HepG2 (cell line): ENCODE measurements at regions not wholly inside any gene's neighbourhood (a gene's known extent, or its start where the extent isn't known, plus 50 kb on each side); places are given as distances from the start of the nearest gene placed in this dataset.

Experiments
- ATAC-seq: fragments of 200-7000 bp; cut with Tn5 transposase; 3 replicates; pipeline ENCODE4 v1.9.1; 2020; ENCODE audit warnings: mild to moderate bottlenecking, moderate library complexity
- BruUV-seq: library from RNA; stranded (reverse); fragments of 400-500 nt; replicated peaks from 2 replicates; lab custom pipeline; 2021; lab: Mats Ljungman, UMichigan
- CTCF ChIA-PET: fragments of 300-600 bp; formaldehyde crosslinking; extraction: SDS; loops from one replicate; lab custom pipeline; 2021; ENCODE audit warnings: low total read pairs, inconsistent platforms, low intra/inter-chr PET ratio; lab: Yijun Ruan, JAX
- POLR2A ChIA-PET: fragments of 350-600 bp; sonication (Branson Sonifier 250); formaldehyde crosslinking; loops from one replicate; lab custom pipeline; 2020; ENCODE audit warnings: antibody characterized with exemption, inconsistent platforms; lab: Yijun Ruan, JAX
- DNase-seq: peaks from one replicate; pipeline ENCODE4 v3.0.0-alpha.2; 2015; ENCODE audit warnings: low spot score
- FAIRE-seq: peaks from 3 replicates; lab custom pipeline; 2011; peaks lifted over from hg19 to GRCh38; lab: Jason Lieb, UNC
- H2AFZ ChIP-seq: one replicate; pipeline ENCODE4 v1.6.1; 2011; ENCODE audit warnings: low read length, inconsistent platforms
- H3K27ac ChIP-seq: fragments of 300-600 bp; 3 replicates; pipeline ENCODE4 v1.8.0; 2011; ENCODE audit warnings: mixed run types, mild to moderate bottlenecking, mixed read lengths, low read length, inconsistent platforms; ENCODE audit not compliant: insufficient read depth; ENCODE audit errors: extremely low read length
- H3K27me3 ChIP-seq, 2 experiments: fragments of 200-600 bp in 1 of 2; 2 replicates in 1 of 2; 3 replicates in 1 of 2; pipeline versions ENCODE4 v1.6.0 to v1.8.0; 2011; ENCODE audit warnings: low read length in 2 of 2, mild to moderate bottlenecking in 2 of 2, moderate library complexity in 2 of 2, inconsistent platforms in 1 of 2; ENCODE audit not compliant: insufficient read depth in 2 of 2, control insufficient read depth in 1 of 2
- H3K36me3 ChIP-seq, 2 experiments: fragments of 200-600 bp in 1 of 2; replicated peaks in 1 of 2; 2 replicates in 1 of 2; 3 replicates in 1 of 2; pipeline versions ENCODE4 v1.5.1 to v1.8.0; 2011; ENCODE audit warnings: low read length in 2 of 2, inconsistent platforms in 1 of 2; ENCODE audit not compliant: insufficient read depth in 2 of 2, control insufficient read depth in 1 of 2
- H3K4me1 ChIP-seq: 2 replicates; pipeline ENCODE4 v1.5.1; 2012; ENCODE audit warnings: low read length, inconsistent platforms; ENCODE audit not compliant: insufficient read depth
- H3K4me2 ChIP-seq: 2 replicates; pipeline ENCODE4 v1.6.0; 2011; ENCODE audit warnings: low read depth, low read length, inconsistent platforms
- H3K4me3 ChIP-seq, 3 experiments: fragments of 200-600 bp in 1 of 3; sonication (generic), shearing (Covaris generic) in 1 of 3; replicated peaks in 1 of 3; 2 replicates each; pipeline ENCODE4 v1.5.1; 2011 to 2016; ENCODE audit warnings: low read length in 3 of 3, inconsistent platforms in 2 of 3, low read depth in 2 of 3, mild to moderate bottlenecking in 2 of 3, control low read depth in 1 of 3, mixed read lengths in 1 of 3; ENCODE audit not compliant: insufficient read depth in 1 of 3
- H3K79me2 ChIP-seq: one replicate; pipeline ENCODE4 v1.6.1; 2011; ENCODE audit warnings: low read length, inconsistent platforms; ENCODE audit not compliant: insufficient read depth
- H3K9ac ChIP-seq: 2 replicates; pipeline ENCODE4 v1.6.0; 2011; ENCODE audit warnings: mild to moderate bottlenecking, low read depth, low read length, inconsistent platforms; ENCODE audit not compliant: insufficient read depth
- H3K9me3 ChIP-seq: 2 replicates; pipeline ENCODE4 v1.5.1; 2012; ENCODE audit warnings: mild to moderate bottlenecking, low read length
- H4K20me1 ChIP-seq: 2 replicates; pipeline ENCODE4 v1.6.0; 2011; ENCODE audit warnings: inconsistent platforms, mild to moderate bottlenecking, low read length, moderate library complexity; ENCODE audit not compliant: insufficient read depth
- PHF5A ChIP-seq: IDR thresholded peaks from one replicate; pipeline ENCODE4 v1.6.1; 2018; ENCODE audit warnings: low read depth, missing genetic modification reagents; ENCODE audit not compliant: unreplicated experiment
- THRA ChIP-seq: sonication (generic); formaldehyde crosslinking; IDR thresholded peaks from 2 replicates; pipeline ENCODE4 v1.4.0; 2020; ENCODE audit warnings: missing genetic modification reagents, borderline replicate concordance
- ZBTB4 ChIP-seq: sonication (generic); formaldehyde crosslinking; IDR thresholded peaks from 2 replicates; pipeline ENCODE4 v1.4.0; 2020; ENCODE audit warnings: missing genetic modification reagents, mild to moderate bottlenecking, borderline replicate concordance
- ZNF609 ChIP-seq: sonication (generic); formaldehyde crosslinking; IDR thresholded peaks from 2 replicates; pipeline ENCODE4 v1.4.0; 2020; ENCODE audit warnings: mild to moderate bottlenecking, missing genetic modification reagents, borderline replicate concordance
- WGBS: methylation state at CpG from one replicate; pipeline ENCODE4 v1.1.6; 2017; ENCODE audit warnings: low lambda C conversion rate; 5-methylcytosine and 5-hydroxymethylcytosine counted together
- in situ Hi-C: cut with HindIII; loops from 2 replicates; pipeline ENCODE4 v1.10.0; 2017; ENCODE audit warnings: low pct_unique_long_range_greater_than_20kb; ENCODE audit not compliant: extremely low pct_ligation_motif_present
- intact Hi-C: fragments of 100-400 bp; cut with micrococcal nuclease; formaldehyde crosslinking; loops from one replicate; pipeline ENCODE4 v1.10.0; 2022; ENCODE audit not compliant: unreplicated experiment

- H3K27ac ChIP-seq = no peak overlapping the region
- H3K27me3 ChIP-seq = no peaks in the 10 kb centered on the region
- H2AFZ ChIP-seq = no peak overlapping the region
- in situ Hi-C loops (no loop called here), intact Hi-C loops (no loop called here)
- no peak overlapping the region for H3K4me3 ChIP-seq
- ChIA-PET POLR2A (no interaction called here), CTCF (no interaction called here)
- no peak for DNase-seq
- BruUV-seq = no TSS peak
- no peak overlapping the region for H3K4me2 ChIP-seq
- no peak for ATAC-seq
- H3K9me3 ChIP-seq = no peaks in the 10 kb centered on the region
- no peaks in the 10 kb centered on the region for H3K4me1 ChIP-seq
- no peaks in the 10 kb centered on the region for H3K79me2 ChIP-seq
- 0% methylated on average over 2 of the region's 2 CpGs for WGBS
- no peak overlapping the region for H3K9ac ChIP-seq
- H4K20me1 ChIP-seq = no peaks in the 10 kb centered on the region
- TF ChIP-seq ZNF609 (CRISPR knock-in tag) (no peak), THRA (CRISPR knock-in tag) (no peak), PHF5A (no peak), ZBTB4 (CRISPR knock-in tag) (no peak)
- TF ChIP-seq, all 625 proteins: peak for 0
- H3K36me3 ChIP-seq = no peaks in the 10 kb centered on the region
- no peak for FAIRE-seq
Measured at GRCh38 chr1:233453433-233454200, 126.1 kb downstream of the MAP3K21 start.
